ENCODE measurements at regions not wholly inside any gene's neighbourhood (a gene's known extent, or its start where the extent isn't known, plus 50 kb on each side); places are given as distances from the start of the nearest gene placed in this dataset.

GRCh38 chr10:14385596-14386593, 55.2 kb upstream of the FRMD4A start:
- TF ChIP-seq GLIS3 (CRISPR knock-in tag; IDR thresholded peaks at IDR 0.05) (no peak), PPARA (CRISPR knock-in tag; IDR thresholded peaks at IDR 0.05; ENCODE audit: borderline replicate concordance) (no peak), ISL1 (CRISPR knock-in tag; IDR thresholded peaks at IDR 0.05) (no peak), TSHZ2 (CRISPR knock-in tag; IDR thresholded peaks at IDR 0.05) (no peak), ZNF70 (CRISPR knock-in tag; IDR thresholded peaks at IDR 0.05) (no peak), ARNTL (CRISPR knock-in tag; IDR thresholded peaks at IDR 0.05; ENCODE audit: borderline replicate concordance, low read depth) (no peak)
- TF ChIP-seq, protein P1, sequence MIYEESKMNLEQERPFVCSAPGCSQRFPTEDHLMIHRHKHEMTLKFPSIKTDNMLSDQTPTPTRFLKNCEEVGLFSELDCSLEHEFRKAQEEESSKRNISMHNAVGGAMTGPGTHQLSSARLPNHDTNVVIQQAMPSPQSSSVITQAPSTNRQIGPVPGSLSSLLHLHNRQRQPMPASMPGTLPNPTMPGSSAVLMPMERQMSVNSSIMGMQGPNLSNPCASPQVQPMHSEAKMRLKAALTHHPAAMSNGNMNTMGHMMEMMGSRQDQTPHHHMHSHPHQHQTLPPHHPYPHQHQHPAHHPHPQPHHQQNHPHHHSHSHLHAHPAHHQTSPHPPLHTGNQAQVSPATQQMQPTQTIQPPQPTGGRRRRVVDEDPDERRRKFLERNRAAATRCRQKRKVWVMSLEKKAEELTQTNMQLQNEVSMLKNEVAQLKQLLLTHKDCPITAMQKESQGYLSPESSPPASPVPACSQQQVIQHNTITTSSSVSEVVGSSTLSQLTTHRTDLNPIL (CRISPR knock-in tag; IDR thresholded peaks at IDR 0.05; ENCODE audit: low read depth): no peak
- TF ChIP-seq, protein P2, sequence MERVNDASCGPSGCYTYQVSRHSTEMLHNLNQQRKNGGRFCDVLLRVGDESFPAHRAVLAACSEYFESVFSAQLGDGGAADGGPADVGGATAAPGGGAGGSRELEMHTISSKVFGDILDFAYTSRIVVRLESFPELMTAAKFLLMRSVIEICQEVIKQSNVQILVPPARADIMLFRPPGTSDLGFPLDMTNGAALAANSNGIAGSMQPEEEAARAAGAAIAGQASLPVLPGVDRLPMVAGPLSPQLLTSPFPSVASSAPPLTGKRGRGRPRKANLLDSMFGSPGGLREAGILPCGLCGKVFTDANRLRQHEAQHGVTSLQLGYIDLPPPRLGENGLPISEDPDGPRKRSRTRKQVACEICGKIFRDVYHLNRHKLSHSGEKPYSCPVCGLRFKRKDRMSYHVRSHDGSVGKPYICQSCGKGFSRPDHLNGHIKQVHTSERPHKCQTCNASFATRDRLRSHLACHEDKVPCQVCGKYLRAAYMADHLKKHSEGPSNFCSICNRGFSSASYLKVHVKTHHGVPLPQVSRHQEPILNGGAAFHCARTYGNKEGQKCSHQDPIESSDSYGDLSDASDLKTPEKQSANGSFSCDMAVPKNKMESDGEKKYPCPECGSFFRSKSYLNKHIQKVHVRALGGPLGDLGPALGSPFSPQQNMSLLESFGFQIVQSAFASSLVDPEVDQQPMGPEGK (CRISPR knock-in tag; IDR thresholded peaks at IDR 0.05; ENCODE audit: borderline replicate concordance): no peak

All from SK-N-SH treated with all-trans-retinoic acid at 6 μM for 48 hours (cell line).